IPS-NIHi7 (cell line): ENCODE measurements at regions not wholly inside any gene's neighbourhood (a gene's known extent, or its start where the extent isn't known, plus 50 kb on each side); places are given as distances from the start of the nearest gene placed in this dataset.

ENCODE experiments used
- DNase-seq: peaks from one replicate; pipeline ENCODE4 v3.0.0; 2012; ENCODE audit warnings: mixed read lengths; ENCODE audit errors: extremely low spot score

DNA sequence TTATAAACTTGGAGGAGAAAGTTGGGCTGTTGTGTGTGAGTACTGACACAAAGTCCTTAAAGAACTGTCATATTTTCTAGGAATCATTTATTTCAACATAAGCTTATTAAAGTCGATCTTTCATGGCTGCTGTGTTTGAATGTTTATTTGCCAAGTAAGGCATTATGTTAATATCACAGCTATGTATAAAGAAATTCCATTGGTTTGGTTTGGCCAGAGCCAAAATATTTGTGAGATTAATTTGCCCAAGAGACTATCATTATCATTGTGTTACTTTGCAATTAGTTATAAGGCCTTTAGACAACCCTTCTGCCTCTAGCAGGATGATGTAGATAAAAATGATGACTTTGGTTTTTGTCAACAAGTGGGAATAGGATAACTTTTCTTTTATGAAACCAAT lies 240.6 kb upstream of the NT5C1B start:
- DNase-seq, result no peak

DNA sequence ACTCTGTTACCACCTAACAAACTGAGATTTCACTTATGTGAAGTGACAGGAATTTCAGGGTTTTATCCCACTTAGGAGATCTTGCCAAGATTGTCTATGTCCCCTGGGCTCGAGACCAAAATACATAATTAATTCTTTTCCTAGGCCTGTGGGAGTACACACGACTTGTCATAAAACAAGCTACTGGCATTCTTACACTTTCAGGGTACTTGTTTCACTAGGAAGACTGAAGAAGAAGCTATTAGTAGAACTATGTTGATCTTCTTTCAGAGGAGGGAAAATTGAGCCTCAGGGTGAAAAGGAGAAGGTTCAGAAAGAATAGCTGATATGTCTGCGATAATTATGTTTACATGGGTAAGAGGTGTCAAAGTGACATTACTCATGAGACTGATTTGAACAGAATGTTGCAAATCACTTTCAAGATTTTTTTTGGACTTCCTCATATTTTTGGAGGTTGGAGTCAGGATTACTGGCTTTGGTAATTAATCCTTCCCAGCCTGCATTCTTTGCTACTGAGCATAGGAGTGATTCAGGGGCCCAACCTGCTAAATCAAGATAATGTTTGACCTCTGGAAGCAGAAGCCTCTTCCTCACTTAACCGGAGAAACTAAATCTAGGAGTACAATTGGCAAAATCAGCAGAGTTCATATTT lies 240.0 kb upstream of the NT5C1B start:
- no peak for DNase-seq

DNA sequence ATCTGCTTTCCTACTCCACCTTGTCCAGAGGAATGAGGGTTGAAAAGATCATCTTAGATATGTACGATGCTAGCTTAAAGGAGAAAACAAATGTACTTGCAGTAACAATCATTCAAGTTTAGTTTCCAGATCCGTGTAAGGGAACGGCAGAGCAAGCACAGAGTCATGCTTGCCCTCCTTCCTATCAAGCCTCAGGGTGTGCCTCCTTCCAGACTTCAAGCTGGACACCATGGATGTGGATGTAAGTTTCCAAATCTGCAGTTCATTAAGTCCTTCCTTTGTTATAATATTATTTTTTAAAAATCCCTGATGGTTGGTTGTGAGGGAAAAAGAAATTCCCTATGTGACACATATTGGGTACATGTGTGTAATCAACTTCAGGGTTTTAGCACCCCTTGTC lies 238.9 kb upstream of the NT5C1B start:
- DNase-seq, result no peak

DNA sequence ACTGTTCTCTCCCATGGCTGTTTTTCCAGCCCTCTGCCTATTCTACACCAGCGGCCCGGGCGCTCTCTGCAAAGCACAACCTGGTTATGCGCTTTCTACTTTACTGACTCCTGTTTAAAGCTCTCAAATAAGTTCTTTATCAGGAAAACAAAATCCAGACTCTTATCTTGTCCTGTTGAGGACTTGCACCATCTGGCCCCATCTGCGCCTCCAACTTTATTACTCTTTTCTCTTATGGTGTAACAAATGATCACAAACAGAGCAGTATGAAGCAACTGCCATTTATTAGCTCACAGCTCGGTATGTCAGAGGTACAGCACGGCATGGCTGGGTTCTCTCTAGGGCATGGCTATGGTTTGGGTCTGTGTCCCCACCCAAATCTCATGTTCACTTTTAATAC lies 236.5 kb upstream of the NT5C1B start:
- no peak for DNase-seq

DNA sequence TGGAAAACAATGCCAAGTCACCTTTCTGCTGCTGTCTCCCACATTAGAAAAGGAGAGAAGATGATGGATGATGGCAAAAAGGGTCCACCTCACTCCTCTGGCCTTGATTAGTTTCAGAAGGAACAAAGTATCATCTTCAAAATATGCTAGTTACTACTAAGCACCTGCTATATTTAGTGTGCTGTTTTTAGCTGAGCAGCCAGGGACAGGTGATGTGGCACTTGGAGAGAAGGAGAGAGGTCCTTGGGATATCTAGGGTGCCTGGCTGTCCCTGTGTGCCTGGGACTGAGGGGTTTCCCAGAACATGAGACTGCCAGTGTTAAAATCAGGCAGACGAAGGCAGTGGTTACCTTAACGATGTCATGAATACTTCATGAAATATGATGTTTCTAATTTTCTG lies 235.5 kb upstream of the NT5C1B start:
- DNase-seq, result no peak

DNA sequence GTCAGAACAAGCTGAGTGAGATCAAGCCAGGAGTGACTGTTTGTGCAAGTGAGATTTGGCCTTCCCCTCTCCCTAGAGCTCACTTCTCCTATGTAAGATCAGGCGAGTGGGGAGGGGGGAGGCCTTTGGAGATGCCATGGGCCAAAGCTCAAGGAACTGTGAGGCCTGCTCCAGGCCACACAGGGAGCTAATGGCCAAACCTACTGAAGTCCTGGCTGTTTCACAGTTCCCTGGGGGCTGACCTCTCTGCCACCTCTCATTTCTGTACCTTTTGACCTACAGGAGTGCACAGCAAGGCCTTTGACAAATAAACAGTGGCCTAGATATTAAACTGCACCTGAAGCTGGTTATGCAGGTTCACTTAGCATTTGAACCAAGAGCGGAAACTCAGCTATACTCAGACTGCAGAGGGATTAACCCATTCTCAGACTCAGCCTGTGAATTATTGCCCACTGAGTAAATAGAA lies 235.0 kb upstream of the NT5C1B start:
- no peak for DNase-seq

DNA sequence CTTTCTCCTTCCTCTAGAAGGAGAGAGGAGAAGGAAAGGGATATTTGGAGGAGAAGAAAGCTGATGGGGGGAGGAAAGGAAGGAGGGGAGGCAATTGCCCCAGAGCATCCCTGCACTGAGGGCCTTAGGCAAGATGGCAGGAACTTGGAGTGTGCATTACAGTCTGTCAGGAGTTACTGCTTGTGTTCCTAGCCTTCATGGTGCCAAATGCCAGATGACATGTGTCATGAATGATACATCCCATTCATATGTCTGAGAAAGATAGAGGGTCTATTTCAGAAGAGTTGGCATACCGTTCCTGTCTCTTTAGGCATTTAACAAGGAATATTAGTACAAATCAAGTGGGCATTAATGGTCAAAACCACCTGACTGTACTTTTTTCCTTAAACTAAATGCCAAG lies 232.1 kb upstream of the NT5C1B start:
- DNase-seq, result no peak

DNA sequence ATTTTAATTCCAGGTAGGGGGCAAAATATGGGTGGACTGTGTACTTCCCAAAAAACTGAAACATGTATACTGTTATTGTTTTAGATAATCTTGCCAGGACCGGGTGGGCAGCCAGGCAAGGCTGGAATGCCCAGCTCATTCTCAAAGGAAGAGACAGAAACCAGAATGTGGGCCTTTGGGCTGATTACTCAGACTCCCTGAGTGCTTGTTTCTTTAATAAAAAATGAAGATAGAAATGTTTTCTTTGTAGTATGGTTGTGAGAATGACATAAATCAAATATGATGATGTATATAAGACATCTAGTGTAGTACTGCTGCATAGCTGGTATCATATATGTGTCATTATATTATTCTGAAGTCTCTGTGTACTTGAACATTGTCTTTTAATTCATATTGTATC lies 231.6 kb upstream of the NT5C1B start:
- DNase-seq, result no peak

DNA sequence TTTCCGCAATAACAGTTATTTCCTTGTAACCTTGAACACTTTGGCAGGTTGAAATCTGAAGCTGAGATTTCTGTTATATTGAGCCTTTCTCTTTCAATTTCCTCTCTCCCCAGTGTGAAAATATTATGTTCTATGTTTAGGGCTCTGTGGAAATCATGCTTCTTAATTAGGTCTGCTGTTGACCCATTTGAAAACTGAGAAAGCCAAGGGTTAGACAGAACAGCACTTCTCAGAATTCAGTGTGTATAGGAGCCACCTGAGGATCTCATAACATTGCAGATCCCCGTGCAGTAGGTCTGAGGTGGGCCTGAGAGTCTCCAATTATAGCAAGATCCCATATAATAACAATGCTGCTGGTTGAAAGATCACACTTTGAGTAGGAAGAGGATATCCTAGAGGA lies 230.2 kb upstream of the NT5C1B start:
- DNase-seq, result no peak

DNA sequence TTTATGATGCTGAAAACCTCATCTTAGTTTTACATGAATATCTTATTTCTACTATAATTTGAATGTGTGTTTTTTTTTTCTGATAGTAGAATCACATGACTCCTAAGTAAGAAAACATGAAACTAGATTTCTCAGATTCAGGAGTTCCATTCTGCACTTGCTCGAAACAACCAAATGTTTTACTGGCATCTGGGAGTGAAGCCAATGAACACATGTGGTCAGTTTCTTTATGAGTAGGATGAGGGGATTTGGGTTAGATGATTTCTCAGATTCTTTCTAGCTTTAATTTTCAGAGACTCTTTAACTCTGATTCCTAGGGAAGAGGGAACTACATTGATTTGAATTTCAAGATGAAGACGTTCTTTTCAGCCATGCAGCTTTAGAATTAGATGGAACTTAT lies 225.0 kb upstream of the NT5C1B start:
- no peak for DNase-seq

DNA sequence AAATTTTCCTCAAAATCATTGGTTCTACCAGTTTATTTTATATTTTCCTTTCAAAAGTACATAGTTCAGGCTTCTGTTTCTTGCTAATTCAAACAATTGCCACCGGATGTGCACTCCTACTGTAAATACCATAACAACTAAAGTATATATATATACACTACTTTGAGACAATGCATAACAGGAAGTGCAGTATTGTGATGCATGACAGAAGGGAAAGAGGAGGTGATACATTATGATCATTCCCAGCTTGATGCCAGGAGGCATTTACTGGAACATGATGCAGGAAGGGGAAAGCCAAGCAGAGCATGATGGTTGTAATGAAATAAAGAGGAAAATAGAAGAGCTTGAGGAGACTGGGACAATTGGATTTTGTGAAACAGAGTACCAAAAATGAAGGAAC lies 215.2 kb upstream of the NT5C1B start:
- no peak for DNase-seq

DNA sequence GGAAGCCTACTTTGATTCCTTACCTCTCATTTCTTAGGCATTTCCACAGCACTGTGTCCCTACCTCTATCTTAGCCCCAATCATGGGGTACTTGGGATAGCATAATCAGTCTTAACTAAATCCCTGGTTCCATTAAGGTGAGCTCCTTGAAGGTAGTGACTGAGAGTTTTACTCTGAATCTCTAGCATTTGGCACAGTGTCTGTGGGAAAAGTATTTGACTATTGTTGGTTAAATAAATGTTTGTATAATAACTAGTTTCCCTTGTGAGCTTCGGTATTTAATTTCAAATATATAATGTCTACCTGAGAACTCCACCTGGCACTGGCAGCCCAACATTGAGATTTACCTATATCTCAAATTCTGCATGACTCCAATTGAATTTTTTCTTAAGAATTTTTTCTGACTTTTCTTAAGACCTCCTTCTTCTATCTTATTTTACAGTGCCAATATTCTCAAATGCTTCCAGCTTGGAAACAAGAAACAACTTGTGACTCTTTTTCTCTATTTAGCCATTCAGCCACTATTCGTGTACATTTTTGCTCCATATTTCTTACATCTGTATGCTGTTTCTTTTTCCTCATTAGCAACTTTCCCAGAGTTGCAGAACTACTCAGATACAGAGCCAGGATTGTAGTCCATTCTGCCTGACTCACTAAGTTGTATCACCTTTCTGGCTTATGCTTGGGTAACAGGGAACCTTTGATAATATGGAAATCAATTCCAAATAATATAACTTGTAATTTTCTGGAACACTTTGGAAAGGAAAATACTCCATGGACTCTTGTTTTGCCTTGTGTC lies 214.0 kb upstream of the NT5C1B start:
- no peak for DNase-seq

DNA sequence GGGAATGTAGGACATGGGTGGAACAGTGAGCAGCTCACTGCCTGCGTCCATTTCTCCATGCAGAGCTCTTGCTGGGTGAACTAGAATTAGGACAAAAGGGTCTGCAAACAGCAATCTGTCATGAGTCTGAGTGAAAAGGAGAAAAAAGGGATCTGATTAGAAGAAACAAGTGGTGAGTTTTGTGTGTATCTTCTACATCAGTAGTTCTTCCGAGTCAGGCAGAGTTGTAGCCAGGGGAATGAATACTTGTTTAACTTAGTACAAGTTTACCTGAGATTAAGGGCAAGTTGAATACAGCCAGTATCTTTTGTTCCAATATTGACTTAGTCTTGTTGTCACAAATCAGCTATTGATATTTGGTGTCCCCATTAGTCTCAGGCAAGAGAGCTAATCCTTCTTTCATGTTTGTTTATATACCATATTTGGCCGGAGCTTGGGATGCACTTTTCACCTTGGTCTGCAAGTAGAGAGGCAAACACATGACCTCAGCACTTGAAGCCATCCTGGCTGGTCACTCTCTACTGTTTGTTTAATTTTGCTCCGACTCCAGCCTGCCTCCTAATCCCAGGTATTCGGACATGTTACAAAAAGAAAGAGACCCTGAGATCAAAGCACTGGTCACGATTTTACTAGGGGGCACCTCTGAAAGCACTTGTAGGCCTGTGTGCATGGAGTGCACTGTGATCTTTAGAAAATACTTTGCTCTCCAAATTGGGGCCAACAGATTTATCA lies 211.0 kb upstream of the NT5C1B start:
- DNase-seq, result no peak

DNA sequence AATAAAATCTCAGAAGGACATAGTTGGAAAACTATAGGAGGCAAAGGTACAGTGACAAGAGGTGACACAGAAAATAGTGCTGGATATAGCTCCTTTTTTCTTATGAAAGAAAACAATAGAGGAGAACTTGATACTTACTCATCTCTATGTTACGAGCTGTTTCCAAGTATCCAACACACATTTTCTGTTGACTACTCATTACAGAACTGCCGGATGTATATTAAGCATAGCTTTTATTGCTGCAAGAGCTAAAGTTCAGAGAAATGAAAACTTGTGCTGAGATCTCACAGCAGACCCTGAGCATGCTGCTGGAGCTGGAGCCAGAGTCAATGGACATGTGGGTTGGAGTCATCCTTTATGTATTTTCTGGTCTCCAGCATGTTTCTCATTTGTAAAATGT lies 210.0 kb upstream of the NT5C1B start:
- no peak for DNase-seq

DNA sequence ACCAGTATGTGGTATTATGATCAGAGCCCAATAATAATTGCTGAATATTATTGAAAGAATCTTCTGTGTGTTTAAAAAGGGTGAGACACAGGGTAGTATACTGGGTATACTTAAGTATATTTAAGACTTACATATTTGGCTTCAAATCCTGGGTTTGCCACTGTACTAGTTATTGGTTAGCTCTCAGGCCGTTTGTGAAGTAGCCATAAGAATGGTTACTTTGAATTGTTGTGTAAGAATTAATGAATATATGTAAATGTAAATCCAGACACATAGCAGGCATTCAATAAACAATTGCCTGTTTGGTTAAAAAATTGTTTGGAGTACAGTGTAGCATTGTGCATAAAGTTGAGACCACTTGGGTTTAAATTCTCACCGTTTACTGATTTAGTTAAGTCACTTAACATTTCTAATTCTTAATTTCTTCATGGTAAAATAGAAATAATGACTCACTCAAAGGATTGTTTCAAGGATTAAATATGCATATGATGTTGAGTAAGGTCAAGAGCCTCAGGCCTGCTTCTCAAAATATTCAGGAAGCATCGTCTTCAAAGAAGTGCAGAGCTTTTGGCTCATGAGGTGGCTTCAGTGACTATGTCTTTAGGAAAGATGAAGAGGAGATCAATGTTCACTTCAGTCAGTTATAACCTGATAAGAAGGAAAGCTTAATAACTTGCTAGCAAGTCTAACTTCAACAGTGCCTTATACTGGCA lies 207.9 kb upstream of the NT5C1B start:
- DNase-seq, result no peak

DNA sequence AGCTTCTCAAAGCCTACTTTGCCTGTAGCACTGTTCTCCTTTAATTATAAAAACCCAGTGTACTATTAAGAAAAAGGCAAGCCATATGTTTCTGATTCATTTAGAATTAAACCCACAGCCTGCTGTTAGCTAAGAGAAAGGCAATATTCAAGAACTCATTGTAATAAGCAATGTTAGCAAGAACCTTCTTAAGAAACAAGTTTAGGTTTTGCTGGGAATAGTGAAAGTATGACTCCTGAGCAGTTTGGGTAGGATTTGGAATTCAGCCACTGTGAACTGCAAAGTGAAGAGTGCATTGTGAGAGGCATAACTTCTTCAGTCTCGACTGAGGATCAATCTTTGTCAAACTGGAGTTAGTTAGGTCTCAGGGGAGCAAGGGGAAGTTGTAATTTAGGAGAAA lies 206.5 kb upstream of the NT5C1B start:
- DNase-seq, result no peak

DNA sequence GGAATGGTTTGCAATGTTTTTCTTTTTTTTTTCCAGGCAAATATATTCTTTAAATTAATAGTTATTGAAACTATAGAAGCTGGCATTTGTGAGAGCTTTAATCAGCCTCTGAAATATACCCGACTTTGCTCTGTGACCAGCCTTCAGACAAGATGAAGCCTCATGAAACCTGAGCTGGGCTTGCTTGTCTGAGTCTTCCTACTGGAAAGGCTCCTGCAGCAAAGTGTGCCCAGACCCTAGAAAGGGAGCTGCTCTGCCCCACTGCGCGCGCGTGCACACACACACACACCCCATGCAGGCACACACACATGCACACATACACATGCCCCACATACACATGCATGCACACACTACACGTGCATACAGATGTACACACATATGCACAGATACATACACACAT lies 203.3 kb upstream of the NT5C1B start:
- no peak for DNase-seq

DNA sequence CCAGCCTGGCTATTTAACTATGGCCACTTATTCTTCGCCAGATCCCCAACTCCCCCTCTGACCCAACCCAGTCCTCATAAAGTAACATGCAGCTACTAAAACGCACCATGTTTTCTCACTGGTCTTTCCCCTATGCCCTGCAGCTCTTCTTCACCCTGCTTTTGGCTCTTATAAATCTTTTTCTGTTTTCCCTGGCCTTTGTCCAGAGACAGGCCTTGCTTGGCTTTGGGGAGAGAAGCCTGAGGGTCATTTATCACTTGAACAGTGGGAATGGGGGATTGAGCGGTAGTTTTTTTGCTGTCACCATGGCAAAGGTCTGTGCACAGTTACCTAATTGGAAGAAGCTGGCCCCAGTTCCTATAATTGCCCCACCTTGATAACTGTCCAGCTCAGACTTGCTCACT lies 202.9 kb upstream of the NT5C1B start:
- no peak for DNase-seq

DNA sequence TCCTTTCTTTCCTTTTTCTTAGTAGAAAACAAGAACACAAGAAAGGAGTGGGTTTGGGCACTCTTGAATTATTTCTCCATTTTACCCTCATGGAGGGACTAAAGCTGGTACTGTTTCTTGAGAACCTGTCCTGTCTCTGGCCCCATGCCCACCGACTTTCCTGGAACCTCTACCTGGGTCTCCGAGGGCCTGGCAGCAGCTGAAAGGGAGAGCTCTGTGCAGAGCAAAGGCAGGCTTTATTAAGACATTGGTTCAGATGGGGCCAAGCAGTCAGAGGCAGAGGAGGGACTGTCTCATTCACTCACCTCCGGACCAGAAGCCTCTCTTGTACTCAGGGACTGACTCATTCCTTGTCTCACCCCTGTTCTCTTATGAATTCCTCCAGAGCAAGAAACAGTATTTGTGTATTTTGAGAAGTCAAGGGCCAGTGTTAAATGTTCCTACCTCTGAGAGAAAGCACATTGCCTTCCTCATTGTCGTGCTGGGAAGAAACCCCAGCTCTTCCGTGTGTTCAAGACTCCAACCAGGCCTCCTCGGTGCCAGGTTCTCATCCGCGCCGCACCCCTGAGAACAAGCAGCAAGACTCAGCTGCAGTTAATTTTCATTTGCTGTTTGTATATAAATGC lies 201.9 kb upstream of the NT5C1B start:
- DNase-seq, result no peak

DNA sequence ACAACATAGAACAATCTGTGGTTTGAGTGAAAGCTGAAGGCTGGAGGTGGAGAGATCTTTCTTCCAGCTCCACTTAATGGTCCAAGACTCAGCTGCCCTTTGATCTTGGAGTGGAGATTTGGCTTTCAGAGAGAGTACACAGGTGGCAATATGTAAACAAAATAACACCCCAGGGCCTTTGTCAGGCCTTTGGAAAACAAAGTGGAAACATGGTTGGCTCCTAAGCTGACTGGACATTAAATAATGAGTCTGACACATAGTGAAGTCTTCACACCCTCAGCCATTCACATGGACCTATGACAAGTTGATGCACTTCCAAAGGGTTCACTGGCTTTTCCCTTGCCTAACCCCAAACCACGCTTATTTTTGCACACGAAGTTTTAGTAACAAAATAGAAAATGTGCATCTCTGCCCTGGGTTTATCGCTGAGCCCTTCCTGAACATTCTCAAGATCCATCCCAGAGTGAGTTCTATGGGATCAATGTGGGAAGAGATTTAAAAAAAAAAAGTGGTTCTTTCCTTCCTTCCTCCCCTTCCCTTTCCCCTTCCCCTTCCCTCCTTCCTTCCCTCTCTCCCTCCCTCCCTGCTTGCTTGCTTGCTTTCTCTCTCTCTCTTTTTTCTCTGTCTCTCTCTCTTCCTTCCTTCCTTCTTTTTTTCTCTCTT lies 201.3 kb upstream of the NT5C1B start:
- DNase-seq, result no peak

DNA sequence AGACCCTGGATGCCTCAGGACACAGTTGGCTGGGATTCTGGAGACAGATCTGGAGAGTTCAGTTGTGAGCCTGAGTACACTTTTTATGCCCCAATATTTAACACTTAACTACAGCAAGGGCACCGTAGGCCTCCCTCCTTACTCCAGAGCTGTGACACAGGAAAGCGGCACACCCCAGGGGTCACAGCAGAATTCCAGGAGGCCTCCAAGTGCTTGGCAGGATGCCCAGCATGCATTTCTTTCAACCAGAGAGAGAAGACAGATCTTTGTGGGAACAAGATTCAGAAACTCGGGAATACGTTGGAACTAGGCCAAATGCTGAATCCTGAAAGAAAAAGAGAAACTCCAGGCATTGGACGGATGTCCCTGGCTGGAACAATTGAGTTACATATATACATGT lies 199.2 kb upstream of the NT5C1B start:
- no peak for DNase-seq
